Activated naive CD4-positive, alpha-beta T cell treated with anti-CD3 and anti-CD28 coated beads, Interleukin-2, amount 50 U/mL, for 72 hours (primary cell): ENCODE measurements at regions not wholly inside any gene's neighbourhood (a gene's known extent, or its start where the extent isn't known, plus 50 kb on each side); places are given as distances from the start of the nearest gene placed in this dataset.

Experiments
- ATAC-seq, 2 donors: fragments of 150-1000 bp; cut with Tn5 transposase; 2 replicates each; pipeline ENCODE4 v1.10.0; 2021; ENCODE audit warnings: mild to moderate bottlenecking in 2 of 2, moderate library complexity in 2 of 2
- DNase-seq, 2 donors: peaks; one replicate each; pipeline ENCODE4 v3.0.0; 2021 to 2022; ENCODE audit warnings: low spot score in 2 of 2
- H3K27ac Mint-ChIP-seq, 2 donors: one replicate each; pipeline ENCODE4 v1.8.0; 2022; ENCODE audit warnings: mild to moderate bottlenecking in 2 of 2, mixed read lengths in 2 of 2
- H3K36me3 Mint-ChIP-seq, 2 donors: one replicate each; pipeline ENCODE4 v1.8.0; 2022; ENCODE audit warnings: mixed read lengths in 2 of 2
- H3K9me3 Mint-ChIP-seq, 2 donors: one replicate each; pipeline ENCODE4 v1.8.0; 2022; ENCODE audit warnings: mixed read lengths in 2 of 2

DNA sequence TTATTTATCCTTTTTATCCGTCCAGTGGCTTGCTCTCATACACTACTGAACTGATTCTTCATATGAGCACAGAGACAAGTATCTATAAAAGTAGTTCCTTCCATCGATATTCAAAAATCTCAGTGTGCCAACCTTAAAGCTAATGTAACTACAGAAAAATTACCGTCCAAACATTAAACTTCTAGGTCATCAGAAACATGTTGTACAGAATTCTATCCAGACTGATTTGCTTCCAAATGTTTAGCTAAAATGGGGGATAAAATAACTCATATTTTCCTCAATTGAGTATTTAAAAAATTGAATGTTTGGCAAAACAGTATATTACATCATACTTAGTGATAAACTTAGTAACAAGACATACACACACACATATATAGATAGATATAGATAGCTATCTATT lies 584.7 kb upstream of the SEMA3D start:
- H3K27ac Mint-ChIP-seq, result no peak overlapping the region
- ATAC-seq, result no peak
- H3K36me3 Mint-ChIP-seq, result no peaks in the 10 kb centered on the region
- no peak for DNase-seq
- H3K9me3 Mint-ChIP-seq, result no peaks in the 10 kb centered on the region

DNA sequence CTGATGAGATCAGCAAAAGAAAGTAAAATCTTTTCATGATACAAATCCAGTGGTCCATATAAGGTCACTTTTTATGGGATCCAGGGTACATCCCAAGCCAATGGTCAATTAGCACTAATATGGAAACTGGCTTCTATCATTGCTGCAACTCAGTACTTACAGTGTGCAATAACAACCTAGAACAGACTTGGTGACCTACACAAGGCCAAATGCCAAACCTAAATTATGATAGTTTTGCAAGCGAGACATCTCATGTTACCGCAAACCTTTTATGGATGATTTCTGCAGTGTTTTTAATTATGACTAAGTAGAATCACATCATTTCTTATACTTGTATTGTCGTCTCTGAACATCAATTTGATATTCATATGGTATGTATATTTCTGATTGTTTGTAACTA lies 583.5 kb upstream of the SEMA3D start:
- no peaks in the 10 kb centered on the region for H3K9me3 Mint-ChIP-seq
- no peaks in the 10 kb centered on the region for H3K36me3 Mint-ChIP-seq
- no peak for ATAC-seq
- H3K27ac Mint-ChIP-seq, result no peak overlapping the region
- no peak for DNase-seq

DNA sequence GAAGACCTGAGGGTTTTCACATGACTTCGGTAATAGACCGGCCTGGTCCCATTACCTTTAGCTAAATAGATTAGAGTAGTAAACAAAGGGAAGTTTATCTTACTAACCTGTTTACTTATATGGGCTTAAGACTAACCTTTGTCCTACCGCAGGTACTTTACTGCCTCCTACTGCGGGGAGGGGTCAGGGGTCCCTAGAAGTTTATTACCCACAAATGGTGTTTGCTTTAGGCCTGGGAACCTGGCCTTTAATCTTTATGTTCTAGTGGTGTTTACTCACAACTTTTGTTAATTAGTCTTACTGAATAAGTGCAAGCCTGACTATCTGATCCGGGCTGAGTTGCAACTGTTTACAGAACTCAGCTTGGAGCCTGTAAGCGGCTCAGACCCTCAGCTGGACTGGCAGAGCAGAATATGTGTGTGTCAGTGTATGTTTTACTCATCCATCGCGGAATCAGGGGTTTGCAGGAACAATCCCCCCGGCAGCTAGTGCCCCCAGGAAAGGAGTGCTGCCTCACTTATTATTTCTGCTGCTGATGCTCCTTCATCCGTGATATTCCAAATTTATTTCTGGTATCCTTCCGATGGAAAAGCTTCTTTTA lies 578.9 kb upstream of the SEMA3D start:
- no peaks in the 10 kb centered on the region for H3K36me3 Mint-ChIP-seq
- no peak overlapping the region for H3K27ac Mint-ChIP-seq
- ATAC-seq (no peak), DNase-seq (no peak)
- no peaks in the 10 kb centered on the region for H3K9me3 Mint-ChIP-seq

DNA sequence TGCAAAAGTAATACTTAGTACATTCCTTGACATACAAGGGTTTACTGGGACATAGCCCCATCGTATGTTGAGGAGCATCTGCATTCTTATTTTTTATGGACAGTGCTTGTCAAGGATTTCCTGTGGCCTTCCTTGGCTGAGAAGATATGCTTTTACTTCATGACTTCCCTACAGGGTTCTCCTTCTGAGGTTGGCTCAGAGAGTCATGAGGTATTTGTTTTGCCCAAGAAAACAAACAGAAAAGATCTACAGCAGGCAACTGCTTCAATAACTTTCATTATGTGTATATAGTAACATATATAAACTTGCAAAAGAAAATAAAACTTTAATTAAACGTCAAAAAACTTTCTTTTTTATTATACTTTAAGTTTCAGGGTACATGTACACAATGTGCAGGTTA lies 577.2 kb upstream of the SEMA3D start:
- Mint-ChIP-seq H3K27ac (no peak overlapping the region), H3K9me3 (no peaks in the 10 kb centered on the region), H3K36me3 (no peaks in the 10 kb centered on the region)
- DNase-seq (no peak), ATAC-seq (no peak)

- ATAC-seq, result no peak
- Mint-ChIP-seq H3K36me3 (peaks cover 0 to 8% of the 10 kb centered on the region in 2 donors), H3K27ac (no peak overlapping the region), H3K9me3 (peaks cover 11 to 14% of the 10 kb centered on the region in 2 donors)
- DNase-seq, result no peak
Observed at GRCh38 chr7:85757348-85757747, 570.5 kb upstream of the SEMA3D start.

DNA sequence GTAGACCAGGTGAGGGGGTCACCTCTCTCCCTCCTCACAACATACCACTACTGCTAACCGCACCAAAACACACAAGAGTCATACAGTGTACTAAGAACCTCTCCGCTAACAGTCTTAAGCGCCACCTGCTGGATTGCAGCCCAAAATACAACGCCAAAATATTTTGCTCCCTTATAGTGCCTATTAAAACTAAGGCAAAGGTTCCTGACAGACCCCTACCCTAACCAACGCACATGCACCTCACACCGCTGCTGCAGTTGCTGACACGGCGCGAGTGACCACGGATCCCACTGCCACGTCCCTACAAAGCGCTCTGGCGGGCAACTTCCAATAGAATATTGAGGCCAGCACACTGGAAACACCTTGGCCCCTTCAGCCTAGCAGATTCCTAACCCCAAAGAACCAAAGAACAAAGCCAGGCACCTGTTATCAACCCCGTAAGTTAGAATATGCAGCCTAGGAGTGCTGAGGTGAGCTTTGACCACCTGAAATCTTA lies 563.6 kb upstream of the SEMA3D start:
- Mint-ChIP-seq H3K27ac (no peak overlapping the region), H3K9me3 (peaks cover 4 to 16% of the 10 kb centered on the region in 2 donors), H3K36me3 (peaks cover 0 to 13% of the 10 kb centered on the region in 2 donors)
- DNase-seq (peak in 1 of 2 donors; percentile 27), ATAC-seq (peak; percentile 29 to 66)

DNA sequence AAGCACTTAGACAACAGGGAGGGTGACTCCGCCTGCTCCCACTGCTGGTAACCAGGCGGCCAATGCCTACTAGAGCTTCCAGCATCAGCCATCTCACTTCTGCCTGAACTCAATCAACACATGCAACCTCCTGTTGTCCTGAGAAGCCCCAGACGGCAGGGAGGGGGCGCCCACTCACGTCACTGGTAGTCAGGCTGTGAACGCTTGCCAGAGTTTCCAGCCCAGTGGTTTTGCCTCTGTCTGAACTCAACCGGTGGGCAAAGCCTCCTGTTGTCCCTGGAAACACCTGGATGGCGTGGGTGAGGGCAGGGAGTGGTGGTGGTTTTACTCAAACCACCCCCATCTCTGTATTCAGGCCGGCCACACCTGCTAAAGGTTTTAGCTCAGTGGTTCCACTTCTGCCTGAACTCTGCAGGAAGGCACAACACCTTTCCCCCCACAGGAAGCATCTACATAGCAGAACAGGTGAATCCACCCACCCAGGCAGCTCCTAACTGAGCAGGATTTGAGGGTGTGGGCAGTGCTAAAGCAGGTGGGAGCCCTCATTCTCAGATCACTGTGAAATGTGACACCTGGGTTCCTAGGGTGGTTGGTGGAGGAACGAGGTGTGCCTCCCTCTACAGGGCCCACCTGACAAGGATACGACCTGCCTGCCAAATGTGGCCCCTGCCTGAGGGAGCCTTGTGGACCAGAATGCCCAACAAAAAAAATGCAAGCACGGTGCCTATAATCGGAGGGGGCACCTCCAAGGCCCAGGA lies 563.0 kb upstream of the SEMA3D start:
- ATAC-seq (peak in 1 of 2 donors; percentile 30), DNase-seq (no peak)
- Mint-ChIP-seq H3K36me3 (peaks cover 0 to 8% of the 10 kb centered on the region in 2 donors), H3K27ac (no peak overlapping the region), H3K9me3 (peaks cover 4 to 10% of the 10 kb centered on the region in 2 donors)

GRCh38 chr7:85748861-85749260 lies 562.0 kb upstream of the SEMA3D start:
- Mint-ChIP-seq H3K27ac (no peak overlapping the region), H3K9me3 (peaks cover 8 to 13% of the 10 kb centered on the region in 2 donors), H3K36me3 (peaks cover 0 to 13% of the 10 kb centered on the region in 2 donors)
- DNase-seq, result no peak
- ATAC-seq, result no peak

GRCh38 chr7:85737426-85737825 lies 550.6 kb upstream of the SEMA3D start:
- peaks cover 0 to 6% of the 10 kb centered on the region in 2 donors for H3K36me3 Mint-ChIP-seq
- peaks cover 27 to 39% of the 10 kb centered on the region in 2 donors for H3K9me3 Mint-ChIP-seq
- DNase-seq (no peak), ATAC-seq (no peak)
- H3K27ac Mint-ChIP-seq, result no peak overlapping the region

GRCh38 chr7:85736085-85736484 lies 549.2 kb upstream of the SEMA3D start:
- DNase-seq (no peak), ATAC-seq (no peak)
- H3K36me3 Mint-ChIP-seq, result peaks cover 0 to 11% of the 10 kb centered on the region in 2 donors
- peaks cover 31 to 45% of the 10 kb centered on the region in 2 donors for H3K9me3 Mint-ChIP-seq
- H3K27ac Mint-ChIP-seq, result no peak overlapping the region

DNA sequence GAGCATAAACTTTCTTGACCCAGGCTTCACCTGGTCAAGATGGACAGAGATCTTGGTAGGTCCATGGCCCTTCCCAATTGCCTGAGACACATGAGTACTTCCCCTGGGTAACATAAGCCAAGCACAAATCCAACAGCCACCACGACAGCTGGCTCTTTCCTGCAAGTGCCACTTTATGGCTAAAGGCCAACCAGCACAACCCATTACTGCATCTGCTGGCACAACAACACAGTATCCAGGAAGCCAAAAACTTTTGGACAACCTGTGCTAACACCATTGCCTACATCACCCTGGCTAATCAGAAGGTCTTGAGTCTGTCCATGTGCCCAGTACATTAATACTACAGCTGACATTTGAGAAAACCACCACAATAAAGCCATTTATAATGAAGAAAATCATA lies 548.0 kb upstream of the SEMA3D start:
- DNase-seq (no peak), ATAC-seq (no peak)
- Mint-ChIP-seq H3K9me3 (peaks cover 31 to 44% of the 10 kb centered on the region in 2 donors), H3K36me3 (peaks cover 0 to 11% of the 10 kb centered on the region in 2 donors), H3K27ac (no peak overlapping the region)

DNA sequence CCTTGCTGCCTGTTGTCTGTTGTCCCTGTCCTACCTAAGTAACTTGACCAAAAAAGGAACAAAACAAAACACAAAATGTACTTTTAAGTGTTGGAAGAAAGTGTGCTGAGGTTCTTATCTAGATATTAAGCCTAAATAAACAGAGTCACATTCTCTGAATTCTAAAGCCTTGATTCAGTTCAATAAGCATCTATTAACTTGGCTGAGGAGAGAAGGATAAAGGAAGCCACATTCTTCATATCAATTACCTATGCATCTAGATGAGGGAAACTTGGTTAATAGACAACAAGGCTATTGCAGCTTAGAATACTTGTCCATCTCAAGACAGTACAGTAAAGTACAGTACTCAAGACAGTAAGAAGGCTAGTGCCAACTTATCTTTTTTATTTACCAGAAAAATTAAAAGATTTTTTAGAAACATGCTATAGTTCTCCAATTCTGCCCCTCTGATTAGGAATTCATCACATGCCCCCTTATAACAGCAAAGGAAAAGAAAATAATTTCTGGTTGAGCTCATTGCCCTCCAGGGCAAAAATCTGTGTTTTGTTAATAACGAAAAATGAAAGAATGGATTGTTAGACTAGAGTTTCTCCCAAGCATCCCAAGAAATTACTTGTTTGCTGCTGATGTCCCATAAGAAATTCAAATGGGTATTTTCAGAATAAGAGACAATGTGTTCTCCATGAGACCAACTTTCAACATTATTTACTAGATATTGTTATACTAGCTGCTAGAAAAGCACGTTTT lies 546.5 kb upstream of the SEMA3D start:
- Mint-ChIP-seq H3K27ac (no peak overlapping the region), H3K36me3 (peaks cover 0 to 17% of the 10 kb centered on the region in 2 donors), H3K9me3 (peaks cover 24 to 37% of the 10 kb centered on the region in 2 donors)
- no peak for DNase-seq
- no peak for ATAC-seq

GRCh38 chr7:85730012-85730411 lies 543.2 kb upstream of the SEMA3D start:
- H3K9me3 Mint-ChIP-seq, result peaks cover 18 to 31% of the 10 kb centered on the region in 2 donors
- DNase-seq (no peak), ATAC-seq (no peak)
- peaks cover 0 to 17% of the 10 kb centered on the region in 2 donors for H3K36me3 Mint-ChIP-seq
- no peak overlapping the region for H3K27ac Mint-ChIP-seq

DNA sequence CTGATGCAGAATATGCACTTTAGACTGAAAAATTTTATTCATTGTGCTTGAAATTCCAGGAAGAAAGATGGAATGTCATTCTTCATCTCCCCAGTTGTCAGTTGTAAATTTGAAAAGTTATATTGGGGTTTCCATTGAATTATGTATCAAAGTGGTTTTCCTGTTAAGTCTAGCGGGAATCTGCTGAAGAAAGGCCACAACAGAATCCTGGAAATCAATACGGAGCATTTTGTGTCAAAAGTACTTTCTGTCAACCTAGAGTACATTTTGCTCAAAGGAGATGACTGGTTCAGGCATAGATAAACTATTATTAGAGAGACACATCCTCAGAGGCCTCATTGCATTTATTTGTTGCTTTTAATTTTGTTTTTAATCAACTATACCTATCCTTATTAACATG lies 538.2 kb upstream of the SEMA3D start:
- no peak for DNase-seq
- Mint-ChIP-seq H3K9me3 (peaks cover 5 to 11% of the 10 kb centered on the region in 2 donors), H3K27ac (no peak overlapping the region), H3K36me3 (peaks cover 0 to 5% of the 10 kb centered on the region in 2 donors)
- ATAC-seq, result no peak

DNA sequence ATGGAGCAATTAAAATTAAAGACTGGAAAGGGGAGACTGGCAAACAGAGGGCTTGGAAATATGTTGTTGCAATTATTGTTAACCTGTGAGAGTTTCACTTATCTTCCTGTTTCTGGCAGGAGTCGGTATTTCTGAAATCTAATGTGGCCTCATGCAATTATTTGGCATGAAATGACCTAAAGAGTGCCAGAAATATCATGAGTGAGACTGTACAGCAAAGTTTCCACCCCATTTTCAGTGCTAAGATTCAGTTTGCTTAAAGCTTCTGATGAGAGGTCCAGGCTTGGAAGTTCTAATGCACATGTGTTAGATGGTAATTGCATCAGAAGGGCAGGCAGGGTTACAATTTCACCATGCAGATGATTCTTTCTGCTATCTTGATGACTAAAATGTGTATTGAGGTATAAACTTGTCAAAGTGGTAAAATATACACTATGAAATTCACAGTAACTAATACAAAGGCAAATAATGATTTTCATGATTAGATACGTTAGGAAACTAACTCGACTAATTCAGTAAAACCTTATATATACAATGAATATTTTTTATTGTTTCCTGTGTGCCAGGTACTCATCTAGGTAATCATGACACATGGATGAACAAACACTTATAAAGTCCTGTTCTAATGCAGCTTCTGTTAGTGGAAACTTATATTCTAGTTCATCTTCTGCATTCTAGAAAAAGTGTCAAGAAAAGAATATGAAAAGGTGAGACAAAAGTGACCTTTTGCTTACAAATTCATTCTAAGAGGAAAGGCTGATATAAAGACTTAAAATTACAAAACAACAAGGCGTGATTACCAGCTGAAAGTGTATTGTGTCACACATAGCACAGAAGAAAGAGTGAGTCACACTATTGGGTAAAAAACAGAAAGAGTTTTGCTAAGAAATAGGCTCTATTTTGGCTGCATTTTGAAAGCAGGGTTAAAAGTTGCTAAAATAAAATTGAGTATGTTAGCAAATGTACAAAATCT lies 533.4 kb upstream of the SEMA3D start:
- ATAC-seq (no peak), DNase-seq (no peak)
- Mint-ChIP-seq H3K9me3 (no peaks in the 10 kb centered on the region), H3K27ac (no peak overlapping the region), H3K36me3 (no peaks in the 10 kb centered on the region)

DNA sequence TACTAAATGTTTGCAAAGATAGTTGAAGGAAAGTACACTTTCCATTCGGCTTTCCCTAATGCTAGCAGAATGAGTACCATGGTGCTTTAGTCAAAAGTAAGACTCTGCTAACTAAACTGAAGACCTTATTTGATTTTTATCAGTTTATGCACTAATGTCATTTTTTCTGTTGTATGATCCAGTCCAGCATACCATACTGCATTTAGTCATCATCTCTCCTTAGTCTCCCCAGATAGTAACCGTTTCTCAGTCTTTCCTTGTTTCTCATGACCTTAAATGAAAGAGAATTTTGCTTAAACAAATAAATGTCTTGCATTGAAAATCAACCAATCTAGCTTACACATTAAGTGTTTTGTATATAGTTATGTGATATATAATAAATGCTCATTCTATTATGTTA lies 529.5 kb upstream of the SEMA3D start:
- Mint-ChIP-seq H3K36me3 (no peaks in the 10 kb centered on the region), H3K27ac (no peak overlapping the region), H3K9me3 (no peaks in the 10 kb centered on the region)
- DNase-seq (no peak), ATAC-seq (no peak)
